GM23338 (cell line): ENCODE measurements at regions not wholly inside any gene's neighbourhood (a gene's known extent, or its start where the extent isn't known, plus 50 kb on each side); places are given as distances from the start of the nearest gene placed in this dataset.

ENCODE experiments used
- ATAC-seq: fragments of 200-7000 bp; cut with Tn5 transposase; 3 replicates; pipeline ENCODE4 v1.9.1; 2020
- DNase-seq: peaks from one replicate; pipeline ENCODE4 v3.0.0-alpha.2; 2015; ENCODE audit warnings: low spot score
- H2AFZ ChIP-seq: fragments of 200-600 bp; sonication (generic); 2 replicates; pipeline ENCODE4 v1.8.0; 2016; ENCODE audit warnings: antibody characterized with exemption, mild to moderate bottlenecking, moderate library complexity
- H3F3A ChIP-seq: fragments of 200-600 bp; sonication (generic); replicated peaks from 2 replicates; pipeline ENCODE4 v1.8.0; 2017; ENCODE audit warnings: antibody characterized with exemption, mixed run types, low read depth
- H3K27ac ChIP-seq: fragments of 200-600 bp; sonication (generic); 2 replicates; pipeline ENCODE4 v1.6.1; 2016; ENCODE audit warnings: low read depth
- H3K27me3 ChIP-seq: fragments of 200-600 bp; sonication (generic); 2 replicates; pipeline ENCODE4 v1.8.0; 2016; ENCODE audit warnings: mild to moderate bottlenecking, mixed run types, moderate library complexity; ENCODE audit not compliant: insufficient read depth
- H3K36me3 ChIP-seq: fragments of 200-600 bp; sonication (generic); 2 replicates; pipeline ENCODE4 v1.8.0; 2016; ENCODE audit warnings: mild to moderate bottlenecking; ENCODE audit not compliant: insufficient read depth
- H3K4me1 ChIP-seq: fragments of 200-600 bp; sonication (generic); 2 replicates; pipeline ENCODE4 v1.8.0; 2016; ENCODE audit warnings: mild to moderate bottlenecking, moderate library complexity; ENCODE audit not compliant: insufficient read depth
- H3K4me2 ChIP-seq: fragments of 200-600 bp; sonication (generic); 2 replicates; pipeline ENCODE4 v1.7.1; 2017; ENCODE audit warnings: mixed run types
- H3K4me3 ChIP-seq: fragments of 200-600 bp; sonication (generic); 2 replicates; pipeline ENCODE4 v1.6.1; 2016; ENCODE audit warnings: mixed run types
- H3K79me2 ChIP-seq: fragments of 200-600 bp; sonication (generic); replicated peaks from 2 replicates; pipeline ENCODE4 v1.8.0; 2017; ENCODE audit warnings: mild to moderate bottlenecking; ENCODE audit not compliant: insufficient read depth
- H3K9me2 ChIP-seq: fragments of 200-600 bp; sonication (generic); 2 replicates; pipeline ENCODE4 v1.8.0; 2017; ENCODE audit not compliant: insufficient read depth
- H4K20me1 ChIP-seq: fragments of 200-600 bp; sonication (generic); replicated peaks from 2 replicates; pipeline ENCODE4 v1.8.0; 2017; ENCODE audit warnings: mild to moderate bottlenecking; ENCODE audit not compliant: insufficient read depth
- H3K27ac Mint-ChIP-seq: 2 replicates; pipeline ENCODE4 v1.8.0; 2020; ENCODE audit warnings: inconsistent platforms, mild to moderate bottlenecking, moderate library complexity, mixed read lengths
- H3K27me3 Mint-ChIP-seq: 3 replicates; pipeline ENCODE4 v1.8.0; 2022; ENCODE audit warnings: low read depth, mild to moderate bottlenecking, moderate library complexity, mixed read lengths, inconsistent platforms; ENCODE audit not compliant: insufficient read depth, poor library complexity
- H3K36me3 Mint-ChIP-seq: 3 replicates; pipeline ENCODE4 v1.8.0; 2021; ENCODE audit warnings: low read depth, mild to moderate bottlenecking, inconsistent platforms, moderate library complexity, mixed read lengths
- H3K4me1 Mint-ChIP-seq: 3 replicates; pipeline ENCODE4 v1.8.0; 2020; ENCODE audit warnings: mild to moderate bottlenecking, inconsistent platforms, mixed read lengths
- H3K4me3 Mint-ChIP-seq: 3 replicates; pipeline ENCODE4 v1.8.0; 2021; ENCODE audit warnings: moderate library complexity, mild to moderate bottlenecking, inconsistent platforms, mixed read lengths
- H3K9me3 Mint-ChIP-seq: 3 replicates; pipeline ENCODE4 v1.8.0; 2020; ENCODE audit warnings: moderate library complexity, mild to moderate bottlenecking, inconsistent platforms, mixed read lengths
- CTCF ChIP-seq, 2 experiments: fragments of 200-600 bp in 1 of 2; sonication (generic) in 1 of 2; conservative IDR thresholded peaks; 2 replicates each; pipeline versions ENCODE4 v1.5.1 to v1.6.1; 2016 to 2017; ENCODE audit warnings: antibody characterized with exemption in 2 of 2, low read depth in 2 of 2, mild to moderate bottlenecking in 2 of 2, moderate library complexity in 1 of 2
- EZH2 ChIP-seq: fragments of 200-600 bp; sonication (generic); IDR thresholded peaks from one replicate; pipeline ENCODE4 v1.8.0; 2017; ENCODE audit warnings: antibody characterized with exemption, mild to moderate bottlenecking, low read depth; ENCODE audit not compliant: unreplicated experiment
- JUNB ChIP-seq: IDR thresholded peaks from one replicate; pipeline ENCODE4 v1.6.1; 2016; ENCODE audit warnings: antibody characterized with exemption; ENCODE audit not compliant: unreplicated experiment
- NANOG ChIP-seq: IDR thresholded peaks from 2 replicates; pipeline ENCODE4 v1.6.1; 2016; ENCODE audit warnings: antibody characterized with exemption, borderline replicate concordance
- POLR2AphosphoS5 ChIP-seq: IDR thresholded peaks from 2 replicates; pipeline ENCODE4 v1.6.1; 2016; ENCODE audit warnings: antibody characterized with exemption, low read depth
- REST ChIP-seq: IDR thresholded peaks from one replicate; pipeline ENCODE4 v1.6.1; 2018; ENCODE audit warnings: antibody characterized with exemption; ENCODE audit not compliant: unreplicated experiment
- ZNF114 ChIP-seq: fragments of 250-450 bp; sonication (Bioruptor Pico); IDR thresholded peaks from 2 replicates; pipeline ENCODE4 v1.5.0; 2020; ENCODE audit warnings: mild to moderate bottlenecking, moderate library complexity
- ZNF331 ChIP-seq: fragments of 250-450 bp; sonication (Bioruptor Pico); IDR thresholded peaks from 2 replicates; pipeline ENCODE4 v1.5.0; 2020; ENCODE audit warnings: low read depth, mild to moderate bottlenecking, moderate library complexity
- TF ChIP-seq, protein P1 (sequence below): IDR thresholded peaks from 2 replicates; pipeline ENCODE4 v1.6.1; 2016; ENCODE audit warnings: antibody characterized with exemption

GRCh38 chr2:101638817-101639605 is 58.5 kb upstream of the MAP4K4 start (continued):
- TF ChIP-seq CTCF (conservative IDR thresholded peaks at IDR 0.05; ENCODE audit: low read depth in 2 of 2) (no peak), POLR2AphosphoS5 (no peak), JUNB (no peak), NANOG (no peak), ZNF114 (no peak), ZNF331 (no peak)
- TF ChIP-seq, protein P1, sequence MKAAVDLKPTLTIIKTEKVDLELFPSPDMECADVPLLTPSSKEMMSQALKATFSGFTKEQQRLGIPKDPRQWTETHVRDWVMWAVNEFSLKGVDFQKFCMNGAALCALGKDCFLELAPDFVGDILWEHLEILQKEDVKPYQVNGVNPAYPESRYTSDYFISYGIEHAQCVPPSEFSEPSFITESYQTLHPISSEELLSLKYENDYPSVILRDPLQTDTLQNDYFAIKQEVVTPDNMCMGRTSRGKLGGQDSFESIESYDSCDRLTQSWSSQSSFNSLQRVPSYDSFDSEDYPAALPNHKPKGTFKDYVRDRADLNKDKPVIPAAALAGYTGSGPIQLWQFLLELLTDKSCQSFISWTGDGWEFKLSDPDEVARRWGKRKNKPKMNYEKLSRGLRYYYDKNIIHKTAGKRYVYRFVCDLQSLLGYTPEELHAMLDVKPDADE: no peak

DNA sequence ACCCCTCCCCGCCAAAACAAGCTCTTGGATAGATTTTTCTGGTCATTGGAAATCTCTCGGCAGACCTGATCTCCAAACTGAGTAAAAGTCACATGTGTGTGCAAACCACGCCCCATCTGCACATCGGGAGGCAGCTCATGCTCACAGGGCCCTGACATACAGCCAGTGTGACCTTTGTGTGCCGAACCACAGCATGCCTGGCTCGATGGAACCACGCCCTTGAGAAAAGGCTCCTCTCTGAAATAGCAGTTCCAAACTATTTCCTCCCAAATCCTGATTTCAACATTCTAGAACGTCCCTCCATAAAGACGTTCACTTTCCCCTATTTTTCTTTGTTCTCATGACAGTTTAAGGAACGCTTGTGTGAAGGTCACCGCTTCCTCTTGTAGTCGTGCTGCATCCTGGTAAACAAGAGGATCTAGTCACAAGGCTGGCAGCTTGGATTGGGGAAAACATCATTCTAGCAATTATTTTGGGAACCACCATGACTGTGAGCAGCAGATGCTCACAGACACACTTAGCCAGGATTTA is 59.3 kb upstream of the MAP4K4 start:
- Histone ChIP-seq H3F3A (no peaks in the 10 kb centered on the region), H3K79me2 (no peaks in the 10 kb centered on the region), H3K9me2 (no peaks in the 10 kb centered on the region), H3K4me1 (no peaks in the 10 kb centered on the region), H3K36me3 (no peaks in the 10 kb centered on the region), H3K4me2 (no peak overlapping the region), H2AFZ (no peak overlapping the region), H3K27me3 (no peaks in the 10 kb centered on the region), H3K4me3 (no peak overlapping the region), H4K20me1 (no peaks in the 10 kb centered on the region), H3K27ac (no peak overlapping the region)
- Mint-ChIP-seq H3K36me3 (peaks cover 4% of the 10 kb centered on the region; the same call in 1 of the 3 replicates), H3K27me3 (peaks cover 6% of the 10 kb centered on the region), H3K27ac (no peak overlapping the region), H3K9me3 (0 out of 3 replicates have a peak, but pooled peaks cover 5% of the 10 kb centered on the region), H3K4me3 (no peak overlapping the region), H3K4me1 (peaks cover 3% of the 10 kb centered on the region; the same call in 1 of the 3 replicates)
- no peak for ATAC-seq
- no peak for DNase-seq
- TF ChIP-seq JUNB (no peak), EZH2 (no peak), ZNF331 (no peak), CTCF (conservative IDR thresholded peaks at IDR 0.05; ENCODE audit: low read depth in 2 of 2) (no peak), REST (no peak)
- TF ChIP-seq, protein P1: no peak
